ENCODE measurements at regions not wholly inside any gene's neighbourhood (a gene's known extent, or its start where the extent isn't known, plus 50 kb on each side); places are given as distances from the start of the nearest gene placed in this dataset.

- Mint-ChIP-seq H3K27me3 (ENCODE audit: insufficient read depth, low read depth, poor library complexity) (peaks cover 9% of the 10 kb centered on the region), H3K27ac (no peak overlapping the region), H3K36me3 (ENCODE audit: low read depth) (no peaks in the 10 kb centered on the region), H3K4me3 (no peak overlapping the region), H3K4me1 (no peaks in the 10 kb centered on the region), H3K9me3 (no peaks in the 10 kb centered on the region)
- Histone ChIP-seq H3K79me2 (replicated peaks; ENCODE audit: insufficient read depth) (no peaks in the 10 kb centered on the region), H3K27me3 (ENCODE audit: insufficient read depth) (no peaks in the 10 kb centered on the region), H3K4me2 (no peak overlapping the region), H4K20me1 (replicated peaks; ENCODE audit: insufficient read depth) (no peaks in the 10 kb centered on the region), H3K27ac (ENCODE audit: low read depth) (no peak overlapping the region), H2AFZ (no peak overlapping the region), H3K4me3 (no peak overlapping the region), H3K4me1 (ENCODE audit: insufficient read depth) (no peaks in the 10 kb centered on the region), H3F3A (replicated peaks; ENCODE audit: low read depth) (no peaks in the 10 kb centered on the region), H3K36me3 (ENCODE audit: insufficient read depth) (no peaks in the 10 kb centered on the region), H3K9me2 (ENCODE audit: insufficient read depth) (no peaks in the 10 kb centered on the region)
- ATAC-seq (no peak), DNase-seq (ENCODE audit: low spot score) (no peak)
- TF ChIP-seq EZH2phosphoT487 (IDR thresholded peaks at IDR 0.05; ENCODE audit: unreplicated experiment) (no peak), EZH2 (IDR thresholded peaks at IDR 0.05; ENCODE audit: low read depth, unreplicated experiment) (no peak), ETS1 (IDR thresholded peaks at IDR 0.05) (no peak), STAT1 (IDR thresholded peaks at IDR 0.05; ENCODE audit: unreplicated experiment) (no peak), NANOG (IDR thresholded peaks at IDR 0.05; ENCODE audit: borderline replicate concordance) (no peak), JUNB (IDR thresholded peaks at IDR 0.05; ENCODE audit: unreplicated experiment) (no peak), ZNF331 (CRISPR knock-in tag; IDR thresholded peaks at IDR 0.05; ENCODE audit: low read depth) (no peak), ZNF114 (CRISPR knock-in tag; IDR thresholded peaks at IDR 0.05) (no peak), POLR2AphosphoS5 (IDR thresholded peaks at IDR 0.05; ENCODE audit: low read depth) (no peak)
- TF ChIP-seq, protein P1, sequence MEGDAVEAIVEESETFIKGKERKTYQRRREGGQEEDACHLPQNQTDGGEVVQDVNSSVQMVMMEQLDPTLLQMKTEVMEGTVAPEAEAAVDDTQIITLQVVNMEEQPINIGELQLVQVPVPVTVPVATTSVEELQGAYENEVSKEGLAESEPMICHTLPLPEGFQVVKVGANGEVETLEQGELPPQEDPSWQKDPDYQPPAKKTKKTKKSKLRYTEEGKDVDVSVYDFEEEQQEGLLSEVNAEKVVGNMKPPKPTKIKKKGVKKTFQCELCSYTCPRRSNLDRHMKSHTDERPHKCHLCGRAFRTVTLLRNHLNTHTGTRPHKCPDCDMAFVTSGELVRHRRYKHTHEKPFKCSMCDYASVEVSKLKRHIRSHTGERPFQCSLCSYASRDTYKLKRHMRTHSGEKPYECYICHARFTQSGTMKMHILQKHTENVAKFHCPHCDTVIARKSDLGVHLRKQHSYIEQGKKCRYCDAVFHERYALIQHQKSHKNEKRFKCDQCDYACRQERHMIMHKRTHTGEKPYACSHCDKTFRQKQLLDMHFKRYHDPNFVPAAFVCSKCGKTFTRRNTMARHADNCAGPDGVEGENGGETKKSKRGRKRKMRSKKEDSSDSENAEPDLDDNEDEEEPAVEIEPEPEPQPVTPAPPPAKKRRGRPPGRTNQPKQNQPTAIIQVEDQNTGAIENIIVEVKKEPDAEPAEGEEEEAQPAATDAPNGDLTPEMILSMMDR (conservative IDR thresholded peaks at IDR 0.05; ENCODE audit: low read depth in 2 of 2) = no peak
Measured at GRCh38 chr1:240695416-240695815, 83.5 kb upstream of the GREM2 start.

- H3K9me2 ChIP-seq (ENCODE audit: insufficient read depth) = no peaks in the 10 kb centered on the region
Measured at GRCh38 chr1:240693844-240694243, 81.9 kb upstream of the GREM2 start.

More at GRCh38 chr1:240693844-240694243, 81.9 kb upstream of the GREM2 start:
- no peak for DNase-seq (ENCODE audit: low spot score)
- Histone ChIP-seq H3F3A (replicated peaks; ENCODE audit: low read depth) (no peaks in the 10 kb centered on the region), H3K27ac (ENCODE audit: low read depth) (no peak overlapping the region), H3K4me2 (no peak overlapping the region), H2AFZ (no peak overlapping the region), H4K20me1 (replicated peaks; ENCODE audit: insufficient read depth) (no peaks in the 10 kb centered on the region), H3K27me3 (ENCODE audit: insufficient read depth) (no peaks in the 10 kb centered on the region), H3K36me3 (ENCODE audit: insufficient read depth) (no peaks in the 10 kb centered on the region), H3K4me3 (no peak overlapping the region), H3K79me2 (replicated peaks; ENCODE audit: insufficient read depth) (no peaks in the 10 kb centered on the region), H3K4me1 (ENCODE audit: insufficient read depth) (peaks cover 13% of the 10 kb centered on the region)
- H3K4me1 Mint-ChIP-seq = peaks cover 11% of the 10 kb centered on the region
- peaks cover 9% of the 10 kb centered on the region for H3K27me3 Mint-ChIP-seq (ENCODE audit: insufficient read depth, low read depth, poor library complexity)
- no peak for TF ChIP-seq EZH2phosphoT487 (IDR thresholded peaks at IDR 0.05; ENCODE audit: unreplicated experiment)
- no peak for TF ChIP-seq POLR2AphosphoS5 (IDR thresholded peaks at IDR 0.05; ENCODE audit: low read depth)
- no peak for TF ChIP-seq ZNF331 (CRISPR knock-in tag; IDR thresholded peaks at IDR 0.05; ENCODE audit: low read depth)
- TF ChIP-seq ZNF114 (CRISPR knock-in tag; IDR thresholded peaks at IDR 0.05) = no peak
- no peak for TF ChIP-seq CREB1 (CRISPR knock-in tag; IDR thresholded peaks at IDR 0.05; ENCODE audit: low read depth)
- TF ChIP-seq EZH2 (IDR thresholded peaks at IDR 0.05; ENCODE audit: low read depth, unreplicated experiment) = no peak
- no peak for TF ChIP-seq ETS1 (IDR thresholded peaks at IDR 0.05)
- TF ChIP-seq, protein P1 (conservative IDR thresholded peaks at IDR 0.05; ENCODE audit: low read depth in 2 of 2) = no peak
- no peak for TF ChIP-seq JUNB (IDR thresholded peaks at IDR 0.05; ENCODE audit: unreplicated experiment)
- no peaks in the 10 kb centered on the region for H3K36me3 Mint-ChIP-seq (ENCODE audit: low read depth)
- no peaks in the 10 kb centered on the region for H3K9me3 Mint-ChIP-seq
- ATAC-seq = no peak
- no peak overlapping the region for H3K4me3 Mint-ChIP-seq
- H3K27ac Mint-ChIP-seq = no peak overlapping the region
